ENCODE measurements at regions not wholly inside any gene's neighbourhood (a gene's known extent, or its start where the extent isn't known, plus 50 kb on each side); places are given as distances from the start of the nearest gene placed in this dataset.
"Not testable (repeated sequence)": the region's sequence is repeated elsewhere in the genome, so short reads cannot be mapped to it uniquely, and the experiment has no call there.

DNA sequence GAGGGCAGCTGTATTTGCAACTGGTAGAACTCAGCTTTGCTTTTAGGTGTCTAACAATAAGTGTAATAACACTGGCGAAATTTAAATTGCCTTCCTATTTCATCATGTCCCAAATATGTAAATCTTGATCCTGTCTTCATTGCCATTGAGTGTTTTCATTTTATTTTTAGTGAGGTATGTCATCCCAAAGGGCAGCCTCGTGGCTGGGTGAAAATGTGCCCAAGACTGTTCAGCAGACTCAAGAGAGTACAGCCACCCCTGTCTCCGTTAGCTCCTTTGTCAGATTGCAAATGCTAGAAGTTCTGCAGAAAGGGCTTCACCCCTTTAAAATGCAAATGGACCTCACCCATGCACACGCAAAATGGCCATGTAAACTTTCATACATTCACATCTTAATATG, 278.8 kb downstream of the RND3 start:
- H3K4me3 ChIP-seq: no peak overlapping the region
- no peak overlapping the region for H2AFZ ChIP-seq
- H3K36me3 ChIP-seq (ENCODE audit: low read depth): no peaks in the 10 kb centered on the region
- H3K27ac ChIP-seq: no peak overlapping the region
- H3F3A ChIP-seq (ENCODE audit: insufficient read depth, low read depth): no peaks in the 10 kb centered on the region
- no peaks in the 10 kb centered on the region for H3K27me3 ChIP-seq (ENCODE audit: insufficient read depth, low read depth)
- H3K4me2 ChIP-seq: no peak overlapping the region
- no peaks in the 10 kb centered on the region; the same call in 1 of the 2 replicates for H3K4me1 ChIP-seq (replicated peaks; ENCODE audit: insufficient read depth)
- intact Hi-C loops (cut with micrococcal nuclease; ENCODE audit: unreplicated experiment): no loop called here
- no TSS peak for BruUV-seq (replicated peaks)
- H3K9me3 ChIP-seq (ENCODE audit: insufficient read depth, low read depth): no peaks in the 10 kb centered on the region
- H3K9me2 ChIP-seq (ENCODE audit: insufficient read depth): no peaks in the 10 kb centered on the region
- TF ChIP-seq EZH2 (IDR thresholded peaks at IDR 0.05; ENCODE audit: low read depth): no peak
- no peak for TF ChIP-seq CTCF (conservative IDR thresholded peaks at IDR 0.05)
- CTCF ChIA-PET: no interaction called here
- POLR2A ChIA-PET (ENCODE audit: unreplicated experiment): no interaction called here
- no peak for DNase-seq
- H3K79me2 ChIP-seq (ENCODE audit: low read depth): no peaks in the 10 kb centered on the region
- H4K20me1 ChIP-seq (ENCODE audit: insufficient read depth): no peaks in the 10 kb centered on the region

DNA sequence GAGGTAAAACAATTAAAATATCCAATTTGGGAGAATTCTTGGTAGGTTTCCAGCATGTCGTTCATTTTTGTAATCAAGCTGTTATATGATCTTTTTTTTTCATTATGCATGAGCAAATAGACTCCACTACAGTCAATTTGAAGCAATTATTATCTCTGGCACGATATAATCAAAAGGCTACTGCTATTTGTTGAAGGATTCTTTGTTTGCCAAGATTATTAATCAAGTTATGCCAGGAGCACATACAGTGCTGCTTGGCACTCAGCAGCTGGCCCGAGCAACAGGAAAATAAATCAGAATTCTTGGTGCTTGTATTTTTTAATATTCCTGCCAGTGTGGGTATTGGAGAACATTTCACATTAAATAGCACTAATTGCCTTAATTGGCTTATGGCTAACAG, 279.5 kb downstream of the RND3 start:
- Histone ChIP-seq H3F3A (ENCODE audit: insufficient read depth, low read depth) (no peaks in the 10 kb centered on the region), H3K4me3 (no peak overlapping the region), H3K9me3 (ENCODE audit: insufficient read depth, low read depth) (no peaks in the 10 kb centered on the region), H2AFZ (no peak overlapping the region), H3K27me3 (ENCODE audit: insufficient read depth, low read depth) (no peaks in the 10 kb centered on the region), H3K4me2 (no peak overlapping the region), H3K9me2 (ENCODE audit: insufficient read depth) (no peaks in the 10 kb centered on the region), H3K36me3 (ENCODE audit: low read depth) (no peaks in the 10 kb centered on the region), H3K4me1 (replicated peaks; ENCODE audit: insufficient read depth) (no peaks in the 10 kb centered on the region), H3K27ac (no peak overlapping the region), H4K20me1 (ENCODE audit: insufficient read depth) (no peaks in the 10 kb centered on the region), H3K79me2 (ENCODE audit: low read depth) (no peaks in the 10 kb centered on the region)
- TF ChIP-seq EZH2 (IDR thresholded peaks at IDR 0.05; ENCODE audit: low read depth) (no peak), CTCF (conservative IDR thresholded peaks at IDR 0.05) (no peak)
- intact Hi-C loops (cut with micrococcal nuclease; ENCODE audit: unreplicated experiment): no loop called here
- ChIA-PET POLR2A (ENCODE audit: unreplicated experiment) (no interaction called here), CTCF (no interaction called here)
- DNase-seq: no peak
- no TSS peak for BruUV-seq (replicated peaks)

- H4K20me1 ChIP-seq (ENCODE audit: insufficient read depth): no peaks in the 10 kb centered on the region
- BruUV-seq (replicated peaks): no TSS peak
- ChIA-PET POLR2A (ENCODE audit: unreplicated experiment) (no interaction called here), CTCF (no interaction called here)
- no peak overlapping the region for H3K27ac ChIP-seq
- no peaks in the 10 kb centered on the region for H3K9me3 ChIP-seq (ENCODE audit: insufficient read depth, low read depth)
- H2AFZ ChIP-seq: no peak overlapping the region
- H3K9me2 ChIP-seq (ENCODE audit: insufficient read depth): no peaks in the 10 kb centered on the region
- no peak overlapping the region for H3K4me3 ChIP-seq
- DNase-seq: no peak
- H3K27me3 ChIP-seq (ENCODE audit: insufficient read depth, low read depth): no peaks in the 10 kb centered on the region
- intact Hi-C loops (cut with micrococcal nuclease; ENCODE audit: unreplicated experiment): no loop called here
- no peak for TF ChIP-seq CTCF (conservative IDR thresholded peaks at IDR 0.05)
- TF ChIP-seq EZH2 (IDR thresholded peaks at IDR 0.05; ENCODE audit: low read depth): no peak
- H3F3A ChIP-seq (ENCODE audit: insufficient read depth, low read depth): no peaks in the 10 kb centered on the region
- H3K4me2 ChIP-seq: no peak overlapping the region
- no peaks in the 10 kb centered on the region for H3K79me2 ChIP-seq (ENCODE audit: low read depth)
- H3K4me1 ChIP-seq (replicated peaks; ENCODE audit: insufficient read depth): no peaks in the 10 kb centered on the region
- no peaks in the 10 kb centered on the region for H3K36me3 ChIP-seq (ENCODE audit: low read depth)
Measured at GRCh38 chr2:150204451-150204850, 283.0 kb downstream of the RND3 start.

DNA sequence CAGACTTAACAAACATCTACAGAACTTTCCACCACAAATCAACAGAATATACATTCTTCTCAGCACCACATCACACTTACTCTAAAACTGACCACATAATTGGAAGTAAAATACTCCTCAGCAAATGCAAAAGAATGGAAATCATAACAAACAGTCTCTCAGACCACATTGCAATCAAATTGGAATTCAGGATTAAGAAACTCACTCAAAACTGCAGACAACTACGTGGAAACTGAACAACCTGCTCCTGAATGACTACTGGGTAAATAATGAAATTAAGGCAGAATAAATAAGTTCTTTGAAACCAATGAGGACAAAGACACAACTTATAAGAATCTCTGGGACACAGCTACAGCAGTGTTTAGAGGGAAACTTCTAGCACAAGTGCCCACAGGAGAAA, 292.7 kb downstream of the RND3 start:
- BruUV-seq (replicated peaks); CTCF ChIA-PET; H3K9me2 ChIP-seq (ENCODE audit: insufficient read depth); H3K9me3 ChIP-seq (ENCODE audit: insufficient read depth, low read depth); H3K27me3 ChIP-seq (ENCODE audit: insufficient read depth, low read depth); DNase-seq; H3F3A ChIP-seq (ENCODE audit: insufficient read depth, low read depth); POLR2A ChIA-PET (ENCODE audit: unreplicated experiment); H3K4me2 ChIP-seq; H3K4me3 ChIP-seq; intact Hi-C loops (cut with micrococcal nuclease; ENCODE audit: unreplicated experiment); H3K4me1 ChIP-seq (replicated peaks; ENCODE audit: insufficient read depth); H2AFZ ChIP-seq; H3K36me3 ChIP-seq (ENCODE audit: low read depth); H3K79me2 ChIP-seq (ENCODE audit: low read depth); H4K20me1 ChIP-seq (ENCODE audit: insufficient read depth); H3K27ac ChIP-seq: not testable (repeated sequence)

Data from PC-9 (cell line).